ENCODE measurements at regions not wholly inside any gene's neighbourhood (a gene's known extent, or its start where the extent isn't known, plus 50 kb on each side); places are given as distances from the start of the nearest gene placed in this dataset.
A peak's percentile ranks its signal among the peaks of the same experiment; 100 is the strongest.

- no peak for TF ChIP-seq CTCF (IDR thresholded peaks at IDR 0.05; ENCODE audit: extremely low read depth, missing control alignments)
- DNase-seq (ENCODE audit: low spot score), result no peak
These were observed 205.3 kb downstream of the ZIC4 start for GRCh38 chr3:147201086-147201485.

- TF ChIP-seq CTCF (IDR thresholded peaks at IDR 0.05; ENCODE audit: extremely low read depth, missing control alignments), result no peak
- DNase-seq (ENCODE audit: low spot score), result no peak
These were observed 205.8 kb downstream of the ZIC4 start for GRCh38 chr3:147200545-147200944.

GRCh38 chr3:147197739-147198138, 208.6 kb downstream of the ZIC4 start:
- no peak for TF ChIP-seq CTCF (IDR thresholded peaks at IDR 0.05; ENCODE audit: extremely low read depth, missing control alignments)
- DNase-seq (ENCODE audit: low spot score), result no peak

- no peak for TF ChIP-seq CTCF (IDR thresholded peaks at IDR 0.05; ENCODE audit: extremely low read depth, missing control alignments)
These were observed 210.5 kb downstream of the ZIC4 start for GRCh38 chr3:147195887-147196286.

GRCh38 chr3:147191795-147192385, 214.5 kb downstream of the ZIC4 start:
- TF ChIP-seq CTCF (IDR thresholded peaks at IDR 0.05; ENCODE audit: extremely low read depth, missing control alignments), result peak; percentile 64
- peak; percentile 1 for DNase-seq (ENCODE audit: low spot score)

More at GRCh38 chr3:147195887-147196286, 210.5 kb downstream of the ZIC4 start:
- DNase-seq (ENCODE audit: low spot score), result no peak

GRCh38 chr3:147189016-147189415, 217.3 kb downstream of the ZIC4 start:
- no peak for TF ChIP-seq CTCF (IDR thresholded peaks at IDR 0.05; ENCODE audit: extremely low read depth, missing control alignments)
- DNase-seq (ENCODE audit: low spot score), result no peak

GRCh38 chr3:147187687-147188086, 218.7 kb downstream of the ZIC4 start:
- DNase-seq (ENCODE audit: low spot score), result no peak
- TF ChIP-seq CTCF (IDR thresholded peaks at IDR 0.05; ENCODE audit: extremely low read depth, missing control alignments), result no peak
